Spleen (tissue), 11 donors: ENCODE measurements at regions not wholly inside any gene's neighbourhood (a gene's known extent, or its start where the extent isn't known, plus 50 kb on each side); places are given as distances from the start of the nearest gene placed in this dataset.
"Not testable (repeated sequence)": the region's sequence is repeated elsewhere in the genome, so short reads cannot be mapped to it uniquely, and the experiment has no call there.

ENCODE experiments used
- DNase-seq: peaks from one replicate; pipeline ENCODE4 v3.0.0-alpha.2; 2020
- H3K27ac ChIP-seq, 8 donors: fragments of 200-600 bp; sonication (generic) in 7 of 8; 1 replicate in 4 of 8; 2 replicates in 4 of 8; pipeline versions ENCODE4 v1.5.0 to v1.8.0; 2016 to 2021; ENCODE audit warnings: inconsistent platforms in 4 of 8, mild to moderate bottlenecking in 4 of 8, moderate library complexity in 1 of 8
- H3K27me3 ChIP-seq, 7 donors: fragments of 200-600 bp; sonication (generic) in 6 of 7; replicated peaks in 1 of 7; 1 replicate in 4 of 7; 2 replicates in 3 of 7; pipeline versions ENCODE4 v1.5.0 to v1.8.0; 2016 to 2021; ENCODE audit warnings: inconsistent platforms in 3 of 7, mild to moderate bottlenecking in 1 of 7
- H3K36me3 ChIP-seq, 6 donors: fragments of 200-600 bp; sonication (generic) in 5 of 6; 1 replicate in 4 of 6; 2 replicates in 2 of 6; pipeline versions ENCODE4 v1.5.0 to v1.8.0; 2016 to 2021; ENCODE audit warnings: inconsistent platforms in 2 of 6
- H3K4me1 ChIP-seq, 6 donors: fragments of 200-600 bp; sonication (generic) in 5 of 6; 1 replicate in 3 of 6; 2 replicates in 3 of 6; pipeline versions ENCODE4 v1.5.0 to v1.8.0; 2016 to 2021; ENCODE audit warnings: inconsistent platforms in 3 of 6
- H3K4me3 ChIP-seq, 8 donors: fragments of 200-600 bp; sonication (generic) in 7 of 8; 1 replicate in 4 of 8; 2 replicates in 4 of 8; pipeline versions ENCODE4 v1.5.0 to v1.8.0; 2016 to 2021; ENCODE audit warnings: inconsistent platforms in 4 of 8, mild to moderate bottlenecking in 4 of 8, moderate library complexity in 2 of 8
- H3K9me3 ChIP-seq, 8 donors: fragments of 200-600 bp; sonication (generic) in 7 of 8; 1 replicate in 4 of 8; 2 replicates in 4 of 8; pipeline versions ENCODE4 v1.5.0 to v1.8.0; 2016 to 2021; ENCODE audit warnings: inconsistent platforms in 4 of 8
- POLR2A ChIP-seq, 3 donors: fragments of 450-650 bp; IDR thresholded peaks; one replicate each; pipeline ENCODE4 v1.5.1; 2017; ENCODE audit warnings: antibody characterized with exemption in 3 of 3, mild to moderate bottlenecking in 1 of 3
- POLR2AphosphoS5 ChIP-seq, 3 donors: sonication (generic); formaldehyde crosslinking; IDR thresholded peaks; one replicate each; pipeline ENCODE4 v1.5.1; 2017; ENCODE audit warnings: antibody characterized with exemption in 3 of 3
- WGBS, 5 donors: extraction: QIAGEN DNeasy Blood & Tissue Kit in 3 of 5; methylation state at CpG; one replicate each; pipeline versions ENCODE4 v1.1.5 to v1.1.7; 2013 to 2018; 5-methylcytosine and 5-hydroxymethylcytosine counted together
- intact Hi-C: fragments of 100-400 bp; cut with DNase I; formaldehyde crosslinking; loops from one replicate; pipeline ENCODE4 v1.15.0; 2023; ENCODE audit warnings: low total_unique reads
- TF ChIP-seq, protein P1 (sequence below), 11 experiments: fragments of 200-600 bp in 7 of 11; fragments of 450-650 bp in 4 of 11; sonication (generic) in 4 of 11; IDR thresholded peaks in 8 of 11; conservative IDR thresholded peaks in 3 of 11; 1 replicate in 7 of 11; 2 replicates in 4 of 11; pipeline versions ENCODE4 v1.4.0 to v1.8.0; 2016 to 2021; ENCODE audit warnings: antibody characterized with exemption in 11 of 11, inconsistent platforms in 4 of 11, mild to moderate bottlenecking in 1 of 11
- donor health status: healthy with polysubstance abuse.
- donor health status: DM: no; HTN: no; CAD: no; lungs with moderate emphysema.
- donor health status: DM: no; HTN: no; CAD: no.
- donor health status: Bipolar disorder and iron deficiency.
- donor health status: healthy.
- donor health status: DM: no; HTN: no; CAD: no.
- donor health status: DM: yes; HTN: yes; CAD: no.

DNA sequence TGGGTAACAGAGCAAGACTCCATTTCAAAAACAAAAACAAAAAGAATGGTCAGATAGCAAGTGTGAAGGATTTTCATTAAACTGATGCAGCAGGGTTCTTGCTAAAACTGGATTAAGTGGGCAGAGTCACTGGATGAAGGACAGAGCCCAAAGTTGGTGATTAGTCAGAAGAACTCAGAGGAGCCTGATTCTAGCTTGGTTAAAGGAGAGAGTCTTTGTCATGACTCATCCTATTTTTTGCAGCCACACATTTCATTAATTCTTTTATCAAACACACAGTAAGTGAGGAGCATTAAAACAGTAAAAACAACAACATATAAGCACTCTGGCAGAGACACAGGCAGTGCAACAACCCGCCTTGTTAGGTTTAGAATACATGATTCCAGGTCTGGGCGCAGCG lies 56.0 kb upstream of the EDARADD start:
- 93 to 97% (median 96%) methylated on average over 3 of the region's 3 CpGs for WGBS, 5 donors

DNA sequence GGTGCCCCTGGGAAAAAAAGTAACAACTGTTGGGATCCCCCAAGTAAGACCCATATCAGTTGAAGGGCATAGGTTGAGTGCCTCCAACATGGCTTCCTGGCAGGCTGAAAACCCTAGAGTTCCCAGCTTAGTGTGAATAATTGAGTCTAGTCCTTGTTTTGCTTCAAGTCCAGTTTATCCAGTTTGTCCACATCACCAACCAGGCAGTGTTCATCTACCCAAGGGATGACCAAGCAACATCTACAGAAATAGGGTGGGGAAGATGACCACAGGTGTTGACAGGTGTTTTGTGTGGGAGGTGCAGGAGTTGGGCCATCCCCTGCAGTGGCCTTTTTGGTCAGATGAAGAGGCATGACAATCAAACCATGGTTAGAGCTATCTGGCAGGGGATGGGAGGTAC lies 54.3 kb upstream of the ERO1B start:
- Histone ChIP-seq H3K4me1 (no peaks in the 10 kb centered on the region), H3K27me3 (no peaks in the 10 kb centered on the region), H3K36me3 (no peaks in the 10 kb centered on the region), H3K27ac (no peak overlapping the region), H3K9me3 (no peaks in the 10 kb centered on the region), H3K4me3 (no peak overlapping the region)
- intact Hi-C loops = no loop called here
- DNase-seq = no peak
- TF ChIP-seq POLR2AphosphoS5 (IDR thresholded peaks at IDR 0.05) (no peak), POLR2A (IDR thresholded peaks at IDR 0.05) (no peak)
- TF ChIP-seq, protein P1, sequence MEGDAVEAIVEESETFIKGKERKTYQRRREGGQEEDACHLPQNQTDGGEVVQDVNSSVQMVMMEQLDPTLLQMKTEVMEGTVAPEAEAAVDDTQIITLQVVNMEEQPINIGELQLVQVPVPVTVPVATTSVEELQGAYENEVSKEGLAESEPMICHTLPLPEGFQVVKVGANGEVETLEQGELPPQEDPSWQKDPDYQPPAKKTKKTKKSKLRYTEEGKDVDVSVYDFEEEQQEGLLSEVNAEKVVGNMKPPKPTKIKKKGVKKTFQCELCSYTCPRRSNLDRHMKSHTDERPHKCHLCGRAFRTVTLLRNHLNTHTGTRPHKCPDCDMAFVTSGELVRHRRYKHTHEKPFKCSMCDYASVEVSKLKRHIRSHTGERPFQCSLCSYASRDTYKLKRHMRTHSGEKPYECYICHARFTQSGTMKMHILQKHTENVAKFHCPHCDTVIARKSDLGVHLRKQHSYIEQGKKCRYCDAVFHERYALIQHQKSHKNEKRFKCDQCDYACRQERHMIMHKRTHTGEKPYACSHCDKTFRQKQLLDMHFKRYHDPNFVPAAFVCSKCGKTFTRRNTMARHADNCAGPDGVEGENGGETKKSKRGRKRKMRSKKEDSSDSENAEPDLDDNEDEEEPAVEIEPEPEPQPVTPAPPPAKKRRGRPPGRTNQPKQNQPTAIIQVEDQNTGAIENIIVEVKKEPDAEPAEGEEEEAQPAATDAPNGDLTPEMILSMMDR (IDR thresholded peaks at IDR 0.05 in 8 of 11, conservative IDR thresholded peaks at IDR 0.05 in 3 of 11) = no peak

More for the DNA sequence above, 56.0 kb upstream of the EDARADD start:
- H3K9me3 ChIP-seq = no peaks in the 10 kb centered on the region
- no peak for DNase-seq
- H3K36me3 ChIP-seq = no peaks in the 10 kb centered on the region
- no peak overlapping the region for H3K27ac ChIP-seq
- TF ChIP-seq POLR2A (IDR thresholded peaks at IDR 0.05) (no peak), POLR2AphosphoS5 (IDR thresholded peaks at IDR 0.05) (no peak)
- no peak overlapping the region for H3K4me3 ChIP-seq
- no peaks in the 10 kb centered on the region for H3K4me1 ChIP-seq
- intact Hi-C loops = no loop called here
- H3K27me3 ChIP-seq = no peaks in the 10 kb centered on the region

DNA sequence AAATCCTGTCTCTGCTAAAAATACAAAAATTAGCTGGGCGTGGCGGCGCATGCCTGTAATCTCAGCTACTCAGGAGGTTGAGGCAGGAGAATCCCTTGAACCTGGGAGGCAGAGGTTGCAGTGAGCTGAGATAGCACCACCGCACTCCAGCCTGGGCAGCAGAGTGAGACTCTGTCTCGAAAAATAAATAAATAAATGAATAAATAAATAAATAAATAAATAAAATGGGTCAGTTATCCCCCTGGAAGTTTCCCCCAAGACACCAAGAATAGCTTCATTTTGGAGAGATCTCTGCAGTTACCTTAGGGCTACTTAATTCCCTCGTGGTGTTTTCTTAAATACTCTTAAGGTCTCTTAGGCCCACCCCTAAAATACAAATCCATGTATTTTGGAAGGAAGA lies 53.9 kb upstream of the ERO1B start:
- not testable (repeated sequence) for H3K36me3 ChIP-seq, DNase-seq
- WGBS, 5 donors = 87 to 93% (median 92%) methylated on average over 6 of the region's 6 CpGs

DNA sequence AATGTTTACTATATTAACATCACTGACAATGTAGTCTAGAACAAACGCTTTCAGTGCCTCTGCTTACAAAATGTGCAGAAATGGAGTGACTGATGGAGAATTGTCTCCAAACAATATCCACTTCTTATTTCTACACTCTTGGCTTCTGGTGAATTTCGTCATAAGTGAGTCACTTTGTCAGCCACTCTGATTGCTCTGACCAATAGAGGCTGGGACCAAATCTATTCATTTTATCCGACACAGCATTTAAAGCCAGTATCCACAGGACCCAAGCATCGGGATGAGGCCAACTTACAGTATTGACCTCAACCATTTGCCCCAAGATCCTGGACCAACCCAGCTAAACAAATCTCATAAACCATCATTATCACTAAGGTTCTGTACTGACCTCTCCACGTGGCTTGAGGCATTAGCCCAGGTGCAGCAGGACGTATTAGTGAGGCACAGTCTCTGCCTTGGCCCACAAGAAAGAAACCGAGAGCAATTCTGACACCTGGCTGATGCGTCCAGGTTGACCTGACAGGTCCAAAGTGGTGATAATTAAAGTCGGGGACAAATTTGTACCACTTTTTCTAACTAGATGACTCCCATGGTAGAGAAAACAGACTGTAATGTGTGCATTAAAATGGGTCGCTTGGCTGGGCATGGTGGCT lies 53.3 kb upstream of the ERO1B start:
- 82 to 88% (median 87%) methylated on average over 10 of the region's 10 CpGs for WGBS, 5 donors
- H3K27ac ChIP-seq = no peak overlapping the region
- TF ChIP-seq POLR2A (IDR thresholded peaks at IDR 0.05) (no peak), POLR2AphosphoS5 (IDR thresholded peaks at IDR 0.05) (no peak)
- TF ChIP-seq, protein P1 (IDR thresholded peaks at IDR 0.05 in 8 of 11, conservative IDR thresholded peaks at IDR 0.05 in 3 of 11) = no peak
- no peak for DNase-seq
- H3K9me3 ChIP-seq = no peaks in the 10 kb centered on the region
- no peaks in the 10 kb centered on the region for H3K36me3 ChIP-seq
- intact Hi-C loops = no loop called here
- H3K4me3 ChIP-seq = no peak overlapping the region
- no peaks in the 10 kb centered on the region for H3K4me1 ChIP-seq
- no peaks in the 10 kb centered on the region for H3K27me3 ChIP-seq

More for the DNA sequence above, 53.9 kb upstream of the ERO1B start:
- H3K27me3 ChIP-seq, intact Hi-C loops, H3K27ac ChIP-seq, H3K4me1 ChIP-seq, H3K9me3 ChIP-seq, H3K4me3 ChIP-seq: not testable (repeated sequence)

DNA sequence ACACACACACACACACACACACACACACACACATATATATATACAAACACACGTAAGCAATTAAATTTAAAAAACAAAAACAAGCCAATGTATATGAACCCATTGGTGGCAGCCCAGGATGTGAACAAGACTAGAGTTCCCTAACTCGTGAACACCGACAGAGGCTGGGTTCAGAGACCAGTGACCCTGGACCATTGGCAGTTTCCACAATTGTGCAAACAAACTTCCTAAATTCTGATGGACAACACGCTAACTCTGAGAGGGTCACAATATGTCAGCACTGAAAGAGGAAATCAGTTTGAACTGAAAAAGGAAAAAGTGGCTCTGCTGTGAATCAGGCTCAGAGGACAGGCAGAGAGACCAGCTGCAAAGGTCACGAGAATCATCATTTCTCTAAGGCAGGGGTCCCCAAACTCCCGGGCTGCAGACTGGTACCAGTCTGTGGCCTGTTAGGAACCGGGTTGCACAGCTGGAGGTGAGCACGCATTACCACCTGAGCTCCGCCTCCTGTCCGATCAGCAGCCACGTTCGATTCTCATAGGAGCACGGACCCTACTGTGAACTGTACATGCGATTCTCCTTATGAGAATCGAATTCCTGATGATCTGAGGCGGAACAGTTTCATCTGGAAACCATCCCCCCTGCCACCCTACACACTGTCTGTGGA lies 50.5 kb upstream of the ERO1B start:
- Histone ChIP-seq H3K4me1 (no peaks in the 10 kb centered on the region), H3K9me3 (no peaks in the 10 kb centered on the region), H3K27me3 (no peaks in the 10 kb centered on the region), H3K27ac (peak overlapping the region in 4 of 8 donors; percentile 28 to 54 (median 40)), H3K36me3 (no peaks in the 10 kb centered on the region), H3K4me3 (no peak overlapping the region)
- WGBS, 5 donors = 67 to 84% (median 74%) methylated on average over 16 of the region's 16 CpGs
- intact Hi-C loops = no loop called here
- TF ChIP-seq POLR2A (IDR thresholded peaks at IDR 0.05) = no peak
- TF ChIP-seq POLR2AphosphoS5 (IDR thresholded peaks at IDR 0.05) = peak in 1 of 3 donors; percentile 19
- TF ChIP-seq, protein P1 (IDR thresholded peaks at IDR 0.05 in 8 of 11, conservative IDR thresholded peaks at IDR 0.05 in 3 of 11) = no peak
- DNase-seq = no peak
